ENCODE measurements at regions not wholly inside any gene's neighbourhood (a gene's known extent, or its start where the extent isn't known, plus 50 kb on each side); places are given as distances from the start of the nearest gene placed in this dataset.
"Not testable (repeated sequence)": the region's sequence is repeated elsewhere in the genome, so short reads cannot be mapped to it uniquely, and the experiment has no call there.

GRCh38 chr12:18827913-18828312 is 90.0 kb downstream of the CAPZA3 start:
- Histone ChIP-seq H3K4me1 (no peaks in the 10 kb centered on the region), H3K27ac (no peak overlapping the region), H3K9me3 (no peaks in the 10 kb centered on the region), H3K4me3 (no peak overlapping the region), H3K36me3 (no peaks in the 10 kb centered on the region), H3K27me3 (no peaks in the 10 kb centered on the region)
- intact Hi-C loops (cut with DNase I) = no loop called here
- TF ChIP-seq CTCF (IDR thresholded peaks at IDR 0.05) = no peak
- DNase-seq (no peak), ATAC-seq (no peak)

- Histone ChIP-seq H3K9me3 (no peaks in the 10 kb centered on the region), H3K27me3 (no peaks in the 10 kb centered on the region), H3K4me1 (no peaks in the 10 kb centered on the region), H3K27ac (no peak overlapping the region), H3K4me3 (no peak overlapping the region), H3K36me3 (no peaks in the 10 kb centered on the region)
- DNase-seq = no peak
- no peak for ATAC-seq
- intact Hi-C loops (cut with DNase I) = no loop called here
- no peak for TF ChIP-seq CTCF (IDR thresholded peaks at IDR 0.05)
Observed at GRCh38 chr12:18828483-18828882, 90.6 kb downstream of the CAPZA3 start.

GRCh38 chr12:18828987-18829386 is 91.1 kb downstream of the CAPZA3 start:
- H3K4me1 ChIP-seq = no peaks in the 10 kb centered on the region
- no peak for ATAC-seq
- intact Hi-C loops (cut with DNase I) = no loop called here

GRCh38 chr12:18832932-18833331 is 95.0 kb downstream of the CAPZA3 start:
- H3K27ac ChIP-seq; H3K4me1 ChIP-seq; intact Hi-C loops (cut with DNase I); ATAC-seq; H3K9me3 ChIP-seq; H3K4me3 ChIP-seq; H3K27me3 ChIP-seq; H3K36me3 ChIP-seq; DNase-seq: not testable (repeated sequence)

More at GRCh38 chr12:18828987-18829386, 91.1 kb downstream of the CAPZA3 start:
- Histone ChIP-seq H3K27me3 (no peaks in the 10 kb centered on the region), H3K4me3 (no peak overlapping the region), H3K9me3 (no peaks in the 10 kb centered on the region), H3K36me3 (no peaks in the 10 kb centered on the region), H3K27ac (no peak overlapping the region)
- TF ChIP-seq CTCF (IDR thresholded peaks at IDR 0.05) = no peak
- DNase-seq = no peak

- Histone ChIP-seq H3K27ac (no peak overlapping the region), H3K4me1 (no peaks in the 10 kb centered on the region), H3K36me3 (no peaks in the 10 kb centered on the region), H3K4me3 (no peak overlapping the region), H3K27me3 (no peaks in the 10 kb centered on the region), H3K9me3 (no peaks in the 10 kb centered on the region)
- TF ChIP-seq CTCF (IDR thresholded peaks at IDR 0.05) = no peak
- no peak for DNase-seq
- intact Hi-C loops (cut with DNase I) = no loop called here
- no peak for ATAC-seq
Observed at GRCh38 chr12:18837025-18837424, 99.1 kb downstream of the CAPZA3 start.

GRCh38 chr12:18837505-18837904 is 99.6 kb downstream of the CAPZA3 start:
- no peak overlapping the region for H3K27ac ChIP-seq
- no peak for TF ChIP-seq CTCF (IDR thresholded peaks at IDR 0.05)
- no peaks in the 10 kb centered on the region for H3K36me3 ChIP-seq
- ATAC-seq (no peak), DNase-seq (no peak)
- no peaks in the 10 kb centered on the region for H3K4me1 ChIP-seq
- H3K4me3 ChIP-seq = no peak overlapping the region
- intact Hi-C loops (cut with DNase I) = no loop called here
- no peaks in the 10 kb centered on the region for H3K27me3 ChIP-seq
- no peaks in the 10 kb centered on the region for H3K9me3 ChIP-seq

GRCh38 chr12:18840997-18841396 is 103.1 kb downstream of the CAPZA3 start:
- H3K4me3 ChIP-seq; H3K36me3 ChIP-seq; DNase-seq; H3K9me3 ChIP-seq; intact Hi-C loops (cut with DNase I); H3K27ac ChIP-seq; H3K4me1 ChIP-seq; ATAC-seq; H3K27me3 ChIP-seq: not testable (repeated sequence)
